GM21737 (cell line): ENCODE measurements at regions not wholly inside any gene's neighbourhood (a gene's known extent, or its start where the extent isn't known, plus 50 kb on each side); places are given as distances from the start of the nearest gene placed in this dataset.

Source experiments
- ATAC-seq: cut with Tn5 transposase; IDR thresholded peaks from one replicate; pipeline ENCODE4 v1.9.1; 2021; ENCODE audit warnings: mild to moderate bottlenecking, moderate library complexity; ENCODE audit not compliant: unreplicated experiment

DNA sequence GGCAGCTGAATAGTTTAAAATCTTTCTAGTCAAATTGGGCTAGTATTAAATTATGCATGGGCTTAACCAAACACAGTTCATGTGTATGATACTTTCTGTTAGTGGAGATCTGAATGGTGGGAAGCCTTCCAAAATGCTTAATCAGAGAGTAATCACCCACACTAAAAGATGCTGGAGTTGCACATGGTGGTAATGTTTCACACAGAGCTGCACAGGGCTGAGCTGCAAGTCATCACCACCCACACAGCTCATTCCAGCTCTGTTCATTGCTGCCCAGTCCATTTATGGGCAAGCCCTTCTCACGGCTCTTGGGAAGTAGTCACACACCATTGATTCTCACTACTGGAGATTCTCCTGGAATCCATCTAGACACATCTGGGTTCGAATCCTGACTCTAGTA is 351.5 kb upstream of the KCNN2 start:
- no peak for ATAC-seq

GRCh38 chr5:114018186-114018585 is 343.7 kb upstream of the KCNN2 start:
- ATAC-seq: no peak

DNA sequence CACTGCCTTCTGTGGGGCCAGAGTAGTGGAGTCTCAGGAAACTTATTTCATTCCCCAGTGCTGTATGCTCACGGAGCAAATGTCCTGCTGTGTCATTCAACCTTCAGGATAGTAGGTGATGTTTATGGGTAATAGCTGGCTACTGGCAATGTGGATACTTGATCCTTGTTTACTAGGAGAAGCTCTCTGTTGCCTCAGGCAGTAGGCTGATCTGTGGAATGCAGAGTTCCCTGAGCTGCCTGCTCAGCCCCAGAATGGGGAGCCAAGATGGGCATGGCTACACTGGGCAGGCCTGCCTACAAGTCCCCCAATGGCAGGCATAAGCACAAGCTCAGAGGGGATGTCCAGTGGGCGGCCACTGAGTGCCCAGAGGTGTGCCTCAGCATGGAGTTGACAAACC is 323.1 kb upstream of the KCNN2 start:
- no peak for ATAC-seq

GRCh38 chr5:114050087-114050486 is 311.8 kb upstream of the KCNN2 start:
- no peak for ATAC-seq

GRCh38 chr5:114053372-114053771 is 308.5 kb upstream of the KCNN2 start:
- no peak for ATAC-seq

DNA sequence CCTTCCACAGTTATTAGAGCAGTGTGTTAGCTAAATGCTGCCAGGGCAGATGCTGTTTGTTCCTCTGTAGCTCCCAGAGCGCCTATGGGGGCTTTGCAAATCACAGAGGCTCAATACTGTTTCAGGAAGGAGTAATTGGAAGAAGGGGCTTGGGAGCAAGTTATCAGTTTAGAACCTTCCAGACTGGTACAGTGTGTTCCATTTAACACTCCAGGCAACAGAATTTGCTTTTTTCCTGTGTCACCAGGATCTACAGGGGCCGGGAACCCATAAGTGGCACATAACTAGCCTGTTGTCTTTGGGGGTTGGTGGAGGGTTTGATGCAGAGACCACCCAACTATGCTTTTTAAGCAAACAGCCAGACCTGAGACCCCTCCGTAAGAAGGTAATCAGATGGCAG is 307.3 kb upstream of the KCNN2 start:
- no peak for ATAC-seq

- no peak for ATAC-seq
These were observed 306.3 kb upstream of the KCNN2 start for GRCh38 chr5:114055318-114056184.

DNA sequence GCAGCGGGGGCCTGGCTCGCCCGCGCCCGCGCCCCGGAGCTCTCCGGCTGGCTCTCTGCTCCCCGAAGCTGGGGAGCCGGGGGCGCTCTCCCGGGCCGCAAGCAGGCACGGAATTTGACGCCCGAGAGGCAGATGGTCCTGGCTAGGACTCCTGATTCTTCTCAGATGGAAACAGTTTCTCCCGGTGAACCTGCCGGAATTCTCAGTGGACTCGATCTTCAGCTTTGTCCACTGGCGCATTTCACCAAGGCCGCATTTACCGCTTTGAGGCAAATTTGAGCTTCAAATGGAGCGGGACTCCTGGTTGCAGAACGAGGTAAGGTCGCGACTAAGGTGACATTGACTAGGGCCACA is 305.7 kb upstream of the KCNN2 start:
- ATAC-seq: no peak

DNA sequence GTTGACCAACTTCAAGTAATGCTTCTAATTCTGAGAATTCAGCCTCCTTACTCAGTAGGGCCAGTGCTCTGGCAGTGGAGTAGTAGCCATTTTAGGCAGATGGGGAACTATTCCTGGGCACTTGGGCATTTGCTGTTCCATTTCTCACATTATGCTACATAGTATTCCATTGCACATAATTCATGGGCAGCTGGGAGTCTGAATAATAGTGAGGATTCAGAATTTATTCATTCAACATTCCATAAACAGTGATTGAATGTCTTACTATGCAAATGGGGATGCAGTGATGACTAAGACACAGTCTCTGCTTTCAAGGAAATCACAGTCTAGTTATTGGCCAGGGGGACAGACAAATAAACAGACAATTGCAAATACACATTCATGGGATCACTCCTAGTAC is 301.0 kb upstream of the KCNN2 start:
- no peak for ATAC-seq

- no peak for ATAC-seq
These were observed 298.7 kb upstream of the KCNN2 start for GRCh38 chr5:114062932-114063867.

- ATAC-seq: no peak
These were observed 296.0 kb upstream of the KCNN2 start for GRCh38 chr5:114065912-114066311.

DNA sequence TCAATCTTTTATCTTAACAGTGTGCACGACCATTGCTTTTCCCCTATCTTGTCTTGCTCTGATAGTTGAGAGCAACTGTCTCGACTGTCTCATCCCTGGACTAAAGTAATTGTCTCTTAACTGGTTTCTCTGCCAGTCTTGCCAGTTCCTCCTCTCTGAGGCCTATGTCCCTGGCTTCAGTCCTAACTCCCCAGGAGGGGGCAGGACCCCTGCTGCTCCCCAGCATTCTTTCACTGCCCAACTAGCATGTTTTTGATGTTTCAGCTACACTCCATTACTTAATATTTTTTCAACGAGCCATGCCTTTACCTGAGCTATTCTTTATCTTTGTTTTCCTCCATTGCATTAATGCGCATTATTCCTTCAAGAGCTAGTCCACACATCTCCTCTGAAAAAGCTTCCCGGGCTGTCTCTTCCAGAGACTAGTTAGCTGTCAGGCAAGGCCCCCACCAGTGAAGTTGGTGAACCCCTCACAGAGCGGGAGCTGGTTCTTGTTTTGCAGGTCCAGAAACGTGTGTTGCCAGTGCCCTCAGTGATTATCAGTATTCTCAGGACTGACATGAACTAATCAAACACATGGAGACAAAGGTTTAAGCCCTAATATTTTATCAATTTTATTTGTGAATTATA is 291.7 kb upstream of the KCNN2 start:
- ATAC-seq: no peak

DNA sequence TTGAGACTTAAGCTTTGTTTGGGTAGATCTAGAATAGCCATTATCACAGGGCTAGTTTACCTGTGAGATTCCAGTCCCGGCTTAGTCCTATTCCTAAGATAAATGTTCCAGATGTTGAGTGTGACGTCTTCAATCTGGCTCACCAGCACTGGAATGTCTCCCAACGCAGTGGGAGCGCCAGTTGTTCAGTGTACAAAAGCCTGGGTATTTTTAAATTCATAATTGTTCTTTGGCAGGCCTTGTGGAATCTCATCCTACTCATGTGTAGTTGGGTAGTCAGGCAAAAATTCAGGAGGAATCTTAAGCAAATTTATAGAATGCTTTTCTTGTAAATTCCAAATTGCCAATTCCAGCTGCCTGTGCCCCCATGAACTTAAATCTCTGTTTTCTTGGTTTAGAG is 272.6 kb upstream of the KCNN2 start:
- ATAC-seq: no peak

GRCh38 chr5:114097570-114097969 is 264.3 kb upstream of the KCNN2 start:
- no peak for ATAC-seq

DNA sequence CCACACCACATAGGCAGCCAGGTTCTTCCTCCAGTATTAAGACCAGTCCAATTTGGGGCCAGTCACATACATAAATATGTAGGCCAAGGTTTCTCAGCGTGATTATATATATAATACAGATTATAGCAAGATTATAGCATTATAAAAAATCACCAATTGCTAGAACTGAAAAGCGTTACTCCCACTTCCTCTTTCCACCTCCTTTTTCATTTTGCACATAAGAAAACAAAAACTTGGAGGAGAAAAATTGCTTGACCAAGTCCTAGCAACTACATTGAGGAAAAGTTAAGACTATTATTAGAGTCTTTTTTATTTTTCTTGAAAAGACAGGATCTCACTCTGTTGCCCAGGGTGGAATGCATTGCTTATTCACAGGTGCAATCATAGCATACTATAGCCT is 262.7 kb upstream of the KCNN2 start:
- ATAC-seq: no peak

DNA sequence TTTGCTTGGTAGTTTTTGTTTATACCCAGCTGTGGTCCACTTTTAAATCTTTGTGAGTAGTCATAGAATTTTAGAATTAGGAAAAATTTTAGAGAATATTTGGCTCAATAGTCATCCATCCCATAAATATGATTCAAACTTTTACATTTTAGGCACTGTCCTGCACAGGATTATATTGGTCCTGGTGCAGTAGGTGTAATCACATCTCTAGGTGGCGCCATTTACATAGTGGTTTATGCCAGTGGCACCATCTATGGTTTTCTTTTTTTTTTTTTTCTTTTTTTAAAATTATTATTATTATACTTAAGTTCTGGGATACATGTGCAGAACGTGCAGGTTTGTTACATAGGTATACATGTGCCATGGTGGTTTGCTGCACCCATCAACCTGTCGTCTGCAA is 260.7 kb upstream of the KCNN2 start:
- ATAC-seq: no peak

GRCh38 chr5:114113604-114114003 is 248.3 kb upstream of the KCNN2 start:
- no peak for ATAC-seq

GRCh38 chr5:114116981-114117380 is 244.9 kb upstream of the KCNN2 start:
- ATAC-seq: no peak

DNA sequence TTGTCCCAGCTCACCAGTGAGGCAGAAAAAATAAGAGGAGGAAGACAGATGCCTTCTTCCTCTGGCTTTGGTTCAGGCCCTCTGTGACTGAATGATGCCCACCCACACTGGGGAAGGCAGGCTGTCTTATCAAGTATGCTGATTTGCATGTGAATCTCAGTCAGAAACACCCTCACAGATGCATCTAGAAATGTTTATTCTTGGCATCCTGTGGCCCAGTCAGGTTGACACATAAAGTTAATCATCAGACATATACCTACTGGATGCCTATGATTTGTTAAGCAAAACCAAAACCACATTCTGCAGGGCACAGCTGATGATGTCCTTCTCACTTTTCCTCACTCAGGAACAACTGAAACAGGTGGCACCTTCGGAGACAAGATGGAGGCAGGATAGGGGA is 243.4 kb upstream of the KCNN2 start:
- ATAC-seq: no peak

GRCh38 chr5:114120166-114120565 is 241.7 kb upstream of the KCNN2 start:
- ATAC-seq: no peak

DNA sequence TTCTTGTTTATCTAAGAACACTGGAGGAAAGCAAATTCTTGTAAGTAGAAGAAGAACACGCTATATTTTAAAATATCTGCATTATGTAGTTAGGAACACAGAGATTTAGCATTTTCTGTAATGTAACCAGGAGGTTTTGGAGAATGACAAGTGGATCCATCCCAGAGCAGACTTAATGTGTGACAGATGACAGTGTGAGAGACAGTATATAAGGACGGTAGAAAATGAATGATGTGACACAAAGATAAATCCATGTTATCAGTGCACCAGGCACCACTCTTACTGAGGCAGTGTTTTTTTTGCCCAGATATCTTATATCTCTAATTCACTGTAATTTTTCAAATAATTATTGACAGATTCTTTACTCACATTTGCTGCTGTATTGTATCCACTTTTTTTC is 239.0 kb upstream of the KCNN2 start:
- no peak for ATAC-seq

DNA sequence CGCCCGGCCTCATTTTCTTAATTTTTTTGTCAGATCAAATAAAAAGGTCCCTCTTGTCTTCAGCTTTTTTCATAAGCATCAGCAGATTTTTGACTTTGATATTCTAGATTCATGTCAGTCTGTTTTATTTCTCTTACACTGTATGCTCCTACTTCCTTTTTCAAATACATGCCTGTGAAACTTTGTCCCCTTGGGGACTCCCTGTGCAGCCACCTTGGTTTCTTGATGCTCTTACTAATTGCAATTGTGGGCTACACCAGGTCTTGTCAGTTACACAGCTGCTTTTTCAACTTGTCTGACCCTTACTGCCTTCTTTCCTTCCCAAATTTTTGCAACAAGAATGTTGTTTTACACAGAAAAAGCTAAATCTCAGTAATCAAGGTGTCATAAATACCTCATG is 238.2 kb upstream of the KCNN2 start:
- ATAC-seq: no peak
